GM19240 (cell line): ENCODE measurements at regions not wholly inside any gene's neighbourhood (a gene's known extent, or its start where the extent isn't known, plus 50 kb on each side); places are given as distances from the start of the nearest gene placed in this dataset.

Experiments used
- DNase-seq: peaks from one replicate; pipeline ENCODE4 v3.0.0; 2011; ENCODE audit warnings: low spot score; ENCODE audit not compliant: insufficient read length

DNA sequence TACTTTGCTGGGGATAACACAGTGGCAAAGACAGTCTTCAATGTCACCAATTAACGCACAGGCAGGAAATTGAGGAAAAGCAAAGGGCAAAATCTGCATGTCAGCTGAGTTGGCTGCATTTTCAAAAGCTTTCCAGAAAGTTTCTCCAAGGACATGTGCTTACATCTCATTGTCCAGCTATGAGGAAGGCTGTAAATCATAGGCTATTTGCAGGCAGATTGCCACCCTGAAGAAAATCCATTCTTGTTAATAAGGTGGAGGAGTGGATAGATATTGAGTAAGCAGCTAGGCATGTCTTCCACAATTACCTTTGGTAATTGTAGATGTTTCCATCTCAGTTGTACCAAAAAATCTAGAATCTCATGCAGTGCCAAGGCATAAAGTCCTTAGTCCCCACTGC lies 278.0 kb upstream of the NUDT12 start:
- DNase-seq = no peak

DNA sequence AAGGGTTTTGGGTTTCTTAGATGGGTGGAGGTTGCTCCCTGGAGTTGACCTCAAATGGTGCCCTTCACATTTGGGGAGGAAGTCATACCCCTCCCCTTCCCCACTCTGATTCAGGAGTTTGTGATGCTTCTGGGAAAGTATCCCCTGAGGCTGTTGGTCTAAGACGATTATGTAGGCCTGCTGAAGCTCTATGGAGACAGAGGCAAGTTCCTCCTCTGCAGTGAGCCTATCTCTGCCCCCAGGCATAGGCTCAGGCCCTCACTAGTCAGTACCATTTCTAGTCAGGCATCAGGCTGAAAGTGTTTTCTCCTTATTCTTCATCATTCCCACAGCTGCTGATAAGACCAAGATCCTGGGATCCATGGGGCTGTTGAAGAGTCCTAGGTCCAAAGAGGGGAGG lies 271.6 kb upstream of the NUDT12 start:
- DNase-seq = no peak

DNA sequence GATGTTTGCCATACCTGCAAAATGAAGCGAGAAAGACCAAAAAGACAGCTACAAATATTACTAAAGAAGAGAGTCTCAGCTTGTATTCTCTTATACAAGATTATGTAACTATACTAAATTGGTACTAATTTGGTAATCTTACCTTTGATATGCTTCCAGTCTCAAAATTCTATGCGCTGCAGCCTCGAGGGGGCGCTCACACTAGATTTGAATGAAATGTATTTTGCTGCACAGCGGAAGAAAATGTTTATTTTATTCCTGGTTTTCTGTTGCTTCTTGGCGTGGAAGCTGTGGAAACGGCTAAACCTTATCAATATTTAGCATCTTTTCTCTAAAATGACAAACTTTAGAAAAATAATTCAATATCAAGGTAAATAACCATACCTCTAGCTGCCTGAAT lies 267.0 kb upstream of the NUDT12 start:
- no peak for DNase-seq

DNA sequence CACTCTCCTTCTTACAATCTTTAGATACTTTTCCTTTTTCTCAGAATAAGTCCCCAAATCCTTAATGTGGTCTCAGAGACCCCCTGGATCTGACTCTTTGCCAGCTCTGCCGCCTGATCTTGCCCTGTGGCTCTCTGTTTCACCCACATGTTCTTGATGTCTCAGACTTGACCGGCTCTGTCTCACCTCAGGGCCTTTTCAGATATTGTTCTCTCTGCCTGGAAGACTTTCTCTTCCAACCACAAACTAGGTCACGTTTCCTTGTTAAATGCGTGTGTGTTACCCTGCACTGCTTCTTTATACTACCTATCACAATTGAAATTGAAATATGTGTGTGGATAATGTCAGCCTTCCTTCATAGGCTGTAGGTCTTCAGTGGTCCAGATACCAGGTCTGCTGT lies 265.4 kb upstream of the NUDT12 start:
- no peak for DNase-seq

DNA sequence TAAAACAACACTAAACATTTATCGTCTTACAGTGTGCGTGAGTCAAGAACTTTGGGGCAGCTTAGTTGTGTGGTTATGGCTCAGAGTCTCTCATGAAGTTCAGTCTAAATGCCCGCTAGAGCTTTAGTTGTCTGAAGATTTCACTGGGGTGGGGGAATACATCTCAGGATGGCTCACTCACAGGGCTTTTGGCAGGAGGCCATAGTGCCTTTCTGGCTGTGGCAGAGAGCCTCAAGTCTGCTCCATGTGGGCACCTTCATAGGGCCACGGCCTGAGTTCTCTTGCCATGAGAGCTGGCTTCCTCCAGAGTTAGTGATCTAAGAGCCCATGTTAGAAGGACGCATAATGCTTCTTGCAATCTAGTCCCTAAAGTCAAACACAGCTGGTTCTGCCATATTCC lies 258.8 kb upstream of the NUDT12 start:
- no peak for DNase-seq

DNA sequence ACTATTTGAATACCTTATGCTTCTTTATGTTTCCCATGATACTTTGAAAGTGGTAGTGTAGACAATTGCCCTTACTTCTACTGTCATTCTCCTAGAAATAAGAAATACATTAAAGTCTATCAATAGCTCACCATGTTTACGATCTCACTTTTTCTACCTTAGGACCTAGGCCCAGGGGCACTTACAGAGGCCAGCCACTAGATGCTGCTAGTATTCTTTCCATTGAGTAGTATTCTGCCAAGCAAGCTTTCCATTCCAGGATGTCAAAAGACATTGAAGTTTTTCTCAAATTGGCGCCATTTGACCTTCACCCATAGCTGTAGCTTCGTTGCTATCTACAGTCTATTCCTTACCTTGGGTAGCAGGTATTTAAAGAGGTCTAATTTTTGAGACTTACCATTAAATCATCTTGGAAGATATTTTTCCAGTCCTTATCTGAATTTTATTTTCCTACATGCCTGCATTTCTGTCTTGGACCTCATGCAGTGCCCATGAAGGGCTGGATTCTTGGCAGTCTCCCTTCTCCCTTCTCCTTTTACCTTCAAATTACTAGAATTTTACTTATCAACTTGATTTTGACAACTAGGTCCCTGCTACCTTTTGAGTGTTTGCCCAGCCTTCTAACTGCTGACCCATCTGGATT lies 246.0 kb upstream of the NUDT12 start:
- DNase-seq = no peak

DNA sequence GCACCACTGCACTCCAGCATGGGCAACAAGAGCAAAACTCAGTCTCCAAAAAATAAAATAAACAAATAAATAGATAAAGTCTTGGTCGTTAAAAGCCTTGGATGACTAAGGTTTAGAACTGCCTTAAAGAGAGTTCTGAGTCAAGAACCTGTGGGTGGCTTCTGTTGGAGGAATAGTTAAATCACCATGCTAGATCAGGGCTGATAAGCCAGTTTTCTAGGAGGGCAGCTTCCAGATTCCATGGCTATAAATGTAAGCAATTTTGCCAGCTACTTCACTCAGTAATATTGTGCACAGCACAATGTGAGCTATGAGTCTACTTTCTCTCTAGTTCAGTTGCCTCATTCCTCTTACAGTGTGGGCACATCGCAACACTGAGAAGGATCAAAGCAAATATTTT lies 242.1 kb upstream of the NUDT12 start:
- no peak for DNase-seq

DNA sequence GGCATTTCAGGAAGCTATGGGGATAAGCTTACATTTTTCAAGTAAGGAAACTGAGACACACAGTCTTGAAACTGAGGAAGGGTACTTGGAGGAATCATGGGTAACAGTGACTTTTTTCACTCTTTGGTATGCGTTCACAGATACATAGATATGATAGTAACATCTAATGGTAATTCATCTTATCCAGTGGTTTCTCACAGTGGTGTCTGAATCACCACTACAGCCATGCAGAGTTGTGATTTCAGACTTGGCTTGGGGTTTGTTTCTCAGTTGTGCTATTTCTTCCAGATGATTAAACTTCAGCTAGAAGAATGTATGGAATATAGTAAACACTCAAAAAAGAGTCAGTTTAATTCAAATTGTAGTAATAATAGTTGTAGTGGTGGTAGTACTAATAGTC lies 239.1 kb upstream of the NUDT12 start:
- no peak for DNase-seq

DNA sequence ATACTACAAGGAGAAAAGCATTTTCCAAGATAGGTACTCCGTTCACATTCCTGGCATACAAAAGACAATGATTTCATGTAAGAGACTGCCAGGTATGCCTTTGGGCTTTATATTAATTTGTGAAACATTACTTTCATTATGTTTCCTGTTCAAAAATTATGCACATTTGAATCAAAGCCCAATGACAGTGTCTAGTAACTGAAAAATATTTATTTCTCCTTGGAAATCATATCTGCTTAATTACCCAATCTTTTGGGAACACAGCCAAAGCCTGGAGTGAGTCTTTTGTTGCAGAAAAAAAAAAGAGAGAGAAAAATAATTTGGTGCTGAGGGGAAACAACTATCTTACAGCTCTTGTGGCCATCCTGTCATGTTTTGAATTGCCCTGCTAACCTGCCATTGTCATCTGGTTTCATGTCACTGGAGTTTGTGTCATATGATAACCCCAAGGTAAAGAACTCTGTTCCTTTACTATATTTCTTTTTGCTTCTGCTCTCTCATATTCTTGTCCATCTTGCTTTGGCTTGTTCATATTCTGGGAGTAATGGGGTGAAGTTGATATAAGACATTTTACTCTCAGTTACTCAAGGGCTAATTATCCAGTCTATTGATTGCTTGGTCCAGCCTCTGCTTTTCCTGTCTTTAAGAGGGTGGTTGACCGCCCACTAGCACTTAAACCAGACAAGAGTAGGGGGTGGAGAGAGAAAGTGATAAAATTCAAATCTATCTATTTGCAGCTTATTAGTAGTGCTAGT lies 238.3 kb upstream of the NUDT12 start:
- DNase-seq = no peak

DNA sequence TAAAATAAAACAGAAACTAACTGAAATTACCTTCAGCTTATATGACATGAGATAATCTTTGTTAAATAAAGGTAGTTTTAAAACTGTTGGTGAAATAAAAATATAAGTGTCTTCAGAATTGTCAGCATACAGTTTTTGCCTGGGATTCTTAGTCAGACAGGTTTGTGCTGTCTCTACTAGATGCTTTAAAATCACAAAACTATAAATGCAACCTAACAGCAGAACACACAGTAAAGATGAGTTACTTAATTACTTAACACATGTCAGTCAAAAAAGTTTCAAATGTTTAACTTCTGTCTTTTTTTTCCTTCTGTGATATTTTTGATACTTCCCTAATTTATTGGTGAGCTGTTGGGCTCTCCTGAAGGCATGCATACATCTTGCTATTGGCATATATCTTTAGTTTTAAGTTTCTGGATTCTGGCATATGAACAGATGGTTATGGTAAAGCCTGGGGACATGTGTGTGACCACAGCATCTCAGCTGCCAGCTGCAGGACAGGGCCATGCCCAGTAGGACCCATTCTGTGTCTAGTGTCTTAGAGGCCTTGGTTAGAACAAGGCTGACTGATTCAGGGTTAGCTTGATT lies 231.1 kb upstream of the NUDT12 start:
- DNase-seq = no peak

DNA sequence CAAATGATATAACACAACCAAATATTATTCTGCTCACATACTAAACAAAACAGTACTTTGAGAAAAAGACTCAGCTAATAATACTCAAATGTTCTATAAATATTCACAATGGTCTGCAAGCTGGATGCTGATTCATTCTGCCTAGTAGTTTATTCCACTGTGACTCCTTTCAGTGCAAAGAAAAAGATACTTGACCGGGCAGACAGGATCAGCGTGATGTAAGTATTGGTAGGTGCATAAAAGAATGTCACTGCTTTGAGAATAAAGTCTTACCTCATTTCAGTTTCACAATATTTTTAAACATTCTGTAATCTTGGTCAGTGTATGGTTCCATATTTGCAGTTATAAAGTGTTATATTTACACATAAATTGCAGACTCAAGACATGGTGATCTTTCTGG lies 223.0 kb upstream of the NUDT12 start:
- no peak for DNase-seq

DNA sequence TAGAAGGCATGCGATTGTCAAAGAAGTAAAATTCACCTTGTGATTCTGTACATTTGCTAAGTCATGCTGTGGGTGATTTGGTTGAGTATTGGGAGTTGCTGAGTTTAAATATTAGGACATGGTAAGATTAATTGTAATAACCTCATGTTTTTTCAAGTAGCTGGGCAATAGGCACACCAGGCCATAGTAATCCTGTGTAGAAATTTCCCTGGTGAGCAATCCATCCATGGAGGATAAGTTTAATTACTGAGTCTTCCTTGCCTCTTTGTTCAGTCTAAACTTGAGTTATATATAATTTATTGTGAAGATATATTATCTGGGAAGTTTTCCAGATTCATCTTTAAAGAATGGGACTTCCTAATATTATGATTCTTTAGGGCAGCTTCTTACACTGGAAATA lies 221.1 kb upstream of the NUDT12 start:
- no peak for DNase-seq

DNA sequence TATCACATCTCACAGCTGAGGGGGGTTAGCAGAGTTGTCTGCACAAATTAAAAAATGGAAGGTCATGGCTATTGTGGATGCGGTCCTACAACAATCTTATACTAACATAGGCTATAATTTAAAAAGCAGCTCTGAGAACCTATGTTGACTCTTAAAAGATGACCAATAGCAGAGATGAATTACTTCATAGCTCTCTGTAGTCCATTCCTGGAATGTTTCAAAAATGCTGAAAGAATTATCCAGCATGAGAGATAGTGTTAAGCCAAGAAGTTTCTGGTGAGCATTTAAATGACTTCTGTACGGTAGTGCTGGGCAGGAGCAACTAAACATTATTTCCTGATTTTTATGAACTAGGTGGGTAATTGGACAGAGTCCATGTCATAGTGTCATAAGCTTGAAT lies 218.2 kb upstream of the NUDT12 start:
- DNase-seq = no peak

DNA sequence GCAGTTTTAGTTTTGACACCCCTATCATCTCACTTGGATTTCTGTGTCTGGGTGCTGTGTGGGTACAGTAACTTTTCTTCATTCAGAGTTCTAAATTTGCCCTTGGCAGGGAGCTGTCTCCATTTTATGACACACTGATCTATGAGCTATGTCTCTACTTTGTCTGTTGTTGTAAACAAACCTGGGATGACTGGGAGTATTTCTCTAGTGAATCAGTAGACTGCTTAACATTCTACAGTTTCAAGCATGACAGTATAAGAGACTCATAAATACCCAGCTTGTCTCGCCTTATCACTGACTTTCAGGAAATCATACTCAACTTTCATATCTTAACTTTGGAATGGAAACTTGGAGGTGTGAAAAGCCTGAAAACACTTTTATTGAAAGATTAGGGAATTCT lies 212.1 kb upstream of the NUDT12 start:
- no peak for DNase-seq

DNA sequence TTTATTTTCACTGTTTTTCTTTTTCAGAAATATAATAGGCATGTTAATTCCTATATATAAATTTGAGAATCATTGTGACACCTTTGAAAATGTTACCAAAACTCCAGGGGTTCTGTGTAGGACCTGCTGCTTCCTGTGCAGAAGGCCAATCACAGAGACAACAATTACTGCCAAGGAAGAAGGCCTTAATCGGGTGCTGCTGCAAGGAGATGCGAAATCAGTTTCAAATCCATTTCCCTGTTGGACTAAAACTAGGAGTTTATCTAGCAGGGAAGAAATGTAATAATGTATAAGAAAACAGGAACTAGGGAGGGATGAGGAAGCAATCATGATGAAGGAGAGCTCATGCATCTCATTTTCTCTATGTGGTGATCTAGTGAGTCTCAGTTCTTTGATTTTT lies 209.7 kb upstream of the NUDT12 start:
- DNase-seq = no peak

DNA sequence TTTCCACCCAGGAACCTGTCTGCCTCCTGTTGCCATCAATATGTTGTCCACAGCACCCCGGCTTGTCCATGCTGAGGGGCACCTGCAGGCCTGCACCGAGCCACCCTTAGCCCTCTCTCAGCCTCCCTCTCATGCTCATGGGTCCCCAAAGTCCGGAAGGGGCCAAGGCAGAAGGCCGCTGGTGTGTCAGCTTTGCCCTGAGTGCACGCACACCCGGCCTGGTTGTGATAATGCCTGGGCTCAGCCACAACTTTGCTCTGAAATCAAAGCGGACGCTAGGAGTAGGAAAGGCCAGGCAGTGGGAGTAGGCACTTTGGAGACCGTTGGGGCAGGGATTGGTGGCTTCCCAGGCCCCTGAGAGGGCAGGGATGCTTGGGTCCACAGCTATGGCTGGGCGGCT lies 201.8 kb upstream of the NUDT12 start:
- DNase-seq = no peak

DNA sequence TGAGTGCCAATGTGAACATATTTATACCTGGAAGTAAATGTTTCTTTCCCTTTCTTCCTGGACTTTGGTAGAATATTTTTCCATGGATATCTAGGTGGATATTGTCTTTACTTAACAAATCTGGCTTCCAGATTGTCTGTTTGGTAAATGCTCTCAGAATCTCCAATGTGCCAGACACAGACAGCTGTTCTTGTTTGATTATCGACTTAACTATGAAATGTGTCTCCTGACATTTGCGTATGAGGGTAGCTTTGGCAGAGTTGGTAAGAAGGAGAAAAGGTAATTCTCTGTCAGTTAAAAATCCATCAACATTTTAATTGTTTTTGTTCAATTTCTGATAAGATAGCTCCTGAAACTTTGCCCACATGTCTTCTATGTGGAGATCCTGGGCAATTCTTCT lies 196.4 kb upstream of the NUDT12 start:
- no peak for DNase-seq

DNA sequence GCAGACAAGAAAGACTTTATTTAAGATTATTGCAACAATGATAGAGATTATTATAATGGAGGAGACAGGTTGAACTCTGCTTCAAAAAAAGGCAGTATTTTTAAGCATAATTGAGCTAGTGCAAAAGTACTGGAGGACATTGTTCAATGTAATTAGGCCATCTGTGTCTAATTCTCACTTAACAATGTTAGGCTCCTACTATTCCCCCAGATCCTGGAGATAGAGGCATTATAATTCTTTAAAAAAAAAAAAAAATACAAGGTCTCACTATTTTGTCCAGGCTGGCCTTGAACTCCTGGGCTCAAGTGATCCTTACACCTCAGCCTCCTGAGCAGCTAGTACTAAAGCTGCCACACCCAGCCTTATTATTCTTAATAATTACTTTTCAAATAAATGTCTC lies 193.4 kb upstream of the NUDT12 start:
- DNase-seq = no peak

DNA sequence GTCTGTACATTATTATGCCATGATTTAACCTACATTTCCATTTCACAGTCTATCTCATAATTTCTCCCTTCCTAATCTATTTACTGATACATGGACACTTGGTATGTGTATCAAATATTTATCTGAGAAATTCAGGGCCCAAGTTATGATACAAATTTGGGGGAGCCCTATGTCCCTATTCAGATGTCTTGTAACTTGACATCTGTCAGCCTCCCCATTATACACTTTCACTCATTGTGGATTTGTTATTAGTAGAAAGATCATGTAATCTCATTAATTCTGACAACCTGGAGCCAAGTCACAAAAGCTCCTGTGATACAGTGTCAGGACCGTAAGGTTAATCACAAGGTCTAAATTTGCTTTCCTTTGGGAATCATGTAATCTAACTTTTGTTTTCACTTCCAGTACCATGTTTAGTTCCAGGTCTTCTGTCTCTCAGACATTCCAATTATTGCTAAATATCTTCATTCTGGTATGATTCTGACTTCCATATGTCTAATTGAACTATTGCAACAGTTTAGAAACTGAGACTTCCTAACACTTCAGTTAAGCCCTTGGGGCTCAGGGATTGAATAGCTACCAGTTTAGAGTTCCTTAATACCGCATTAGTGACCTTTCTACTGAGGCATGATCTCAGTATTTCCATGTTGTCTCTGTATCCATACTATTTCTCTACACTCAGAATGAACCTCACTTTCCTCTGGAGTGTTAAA lies 182.9 kb upstream of the NUDT12 start:
- no peak for DNase-seq

DNA sequence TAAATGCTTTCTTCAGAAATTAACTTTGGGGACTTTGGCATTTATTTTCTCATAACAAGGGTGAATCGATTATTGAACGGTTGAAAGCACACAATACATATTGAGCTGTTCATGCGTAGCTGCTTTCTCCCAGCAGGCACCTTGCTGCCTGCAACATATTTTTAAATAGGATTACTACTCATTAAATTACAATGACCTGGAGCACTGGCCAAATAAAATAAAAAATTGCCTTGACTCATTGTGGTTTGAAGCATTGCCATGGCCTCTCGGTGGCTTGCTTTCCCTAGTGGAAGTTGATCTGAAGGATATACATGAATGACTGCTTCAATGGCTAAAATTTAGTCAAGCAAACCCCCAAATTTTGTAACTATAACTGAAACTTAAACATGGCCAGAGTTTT lies 181.6 kb upstream of the NUDT12 start:
- no peak for DNase-seq

DNA sequence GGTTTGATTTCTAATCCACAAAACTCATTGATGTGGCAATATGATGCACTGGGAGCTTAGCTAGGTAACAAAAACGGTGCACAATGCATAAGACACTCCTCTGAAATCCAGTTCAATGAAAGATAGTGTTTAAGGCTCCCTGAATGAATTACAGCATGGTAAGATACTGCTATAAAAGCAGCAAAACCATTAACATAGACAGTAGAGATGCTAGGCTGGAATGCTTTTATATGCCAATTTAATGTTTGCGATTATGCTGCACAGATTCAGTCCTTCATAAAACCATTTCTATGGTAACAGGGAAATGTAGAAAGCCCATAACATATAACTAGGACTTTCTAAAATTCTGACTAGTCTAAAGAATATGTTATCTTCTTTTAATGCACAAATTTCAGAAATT lies 180.8 kb upstream of the NUDT12 start:
- DNase-seq = no peak

DNA sequence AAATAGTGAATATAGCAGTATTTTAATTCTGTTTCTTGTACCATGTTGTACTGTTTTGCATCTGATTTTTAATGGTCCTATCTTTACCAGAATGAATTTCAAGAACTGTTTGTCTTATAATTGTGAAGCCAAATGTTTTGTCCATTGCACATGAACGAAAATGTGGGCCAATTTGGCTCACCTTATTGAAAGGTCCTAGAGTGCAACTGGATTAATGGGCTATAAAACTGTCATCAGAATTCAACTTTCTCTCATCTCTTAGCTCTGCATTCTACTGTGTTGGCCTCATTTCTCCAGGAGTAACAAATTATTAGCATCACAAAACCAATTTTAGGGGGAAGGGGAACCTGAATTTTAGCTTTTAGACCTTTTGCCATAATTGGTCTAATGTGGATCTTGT lies 179.4 kb upstream of the NUDT12 start:
- no peak for DNase-seq
